Amygdala (tissue), 56 donors: ENCODE measurements at regions not wholly inside any gene's neighbourhood (a gene's known extent, or its start where the extent isn't known, plus 50 kb on each side); places are given as distances from the start of the nearest gene placed in this dataset.

Source experiments
- DNase-seq, 56 donors: peaks; one replicate each; lab custom pipeline; 2025; lab: John Stamatoyannopoulos, UW

- DNase-seq: no peak
These were observed 131.1 kb downstream of the FAM161A start for GRCh38 chr2:61722800-61723199.

- DNase-seq: no peak
These were observed 131.5 kb downstream of the FAM161A start for GRCh38 chr2:61722318-61722717.

GRCh38 chr2:61721382-61721781 is 132.5 kb downstream of the FAM161A start:
- DNase-seq: no peak

GRCh38 chr2:61720911-61721310 is 132.9 kb downstream of the FAM161A start:
- DNase-seq: no peak

GRCh38 chr2:61718965-61719364 is 134.9 kb downstream of the FAM161A start:
- no peak for DNase-seq

- no peak for DNase-seq
These were observed 138.4 kb downstream of the FAM161A start for GRCh38 chr2:61715506-61715905.

GRCh38 chr2:61714210-61714609 is 139.7 kb downstream of the FAM161A start:
- DNase-seq: no peak

GRCh38 chr2:61713457-61713856 is 140.4 kb downstream of the FAM161A start:
- DNase-seq: no peak

- no peak for DNase-seq
These were observed 141.8 kb downstream of the FAM161A start for GRCh38 chr2:61712060-61712459.

GRCh38 chr2:61710711-61711110 is 143.1 kb downstream of the FAM161A start:
- no peak for DNase-seq

- no peak for DNase-seq
These were observed 145.6 kb downstream of the FAM161A start for GRCh38 chr2:61707984-61708852.

GRCh38 chr2:61705625-61706024 is 148.2 kb downstream of the FAM161A start:
- no peak for DNase-seq

- DNase-seq: no peak
These were observed 149.5 kb downstream of the FAM161A start for GRCh38 chr2:61704364-61704763.

GRCh38 chr2:61702088-61702467 is 151.8 kb downstream of the FAM161A start:
- no peak for DNase-seq

GRCh38 chr2:61700464-61700863 is 153.4 kb downstream of the FAM161A start:
- no peak for DNase-seq

- DNase-seq: peak; percentile 46 to 96 (median 84)
These were observed 156.4 kb upstream of the XPO1 start for GRCh38 chr2:61694312-61695274.

GRCh38 chr2:61693744-61694143 is 155.6 kb upstream of the XPO1 start:
- DNase-seq: no peak

GRCh38 chr2:61690078-61690596 is 152.0 kb upstream of the XPO1 start:
- DNase-seq: no peak

- no peak for DNase-seq
These were observed 151.4 kb upstream of the XPO1 start for GRCh38 chr2:61689568-61689967.

GRCh38 chr2:61688369-61689334 is 150.5 kb upstream of the XPO1 start:
- DNase-seq: no peak
